NCI-H1436 treated with DMSO at 0.1 percent for 48 hours (cell line): ENCODE measurements at regions not wholly inside any gene's neighbourhood (a gene's known extent, or its start where the extent isn't known, plus 50 kb on each side); places are given as distances from the start of the nearest gene placed in this dataset.
"Not testable (repeated sequence)": the region's sequence is repeated elsewhere in the genome, so short reads cannot be mapped to it uniquely, and the experiment has no call there.

Experiments
- DNase-seq: peaks from one replicate; lab custom pipeline; 2025; lab: John Stamatoyannopoulos, UW

- no peak for DNase-seq
Measured at GRCh38 chr3:178097576-178097975, 438.7 kb upstream of the KCNMB2 start.

GRCh38 chr3:178099274-178099673, 437.0 kb upstream of the KCNMB2 start:
- DNase-seq: no peak

- DNase-seq: no peak
Measured at GRCh38 chr3:178099862-178100261, 436.4 kb upstream of the KCNMB2 start.

DNA sequence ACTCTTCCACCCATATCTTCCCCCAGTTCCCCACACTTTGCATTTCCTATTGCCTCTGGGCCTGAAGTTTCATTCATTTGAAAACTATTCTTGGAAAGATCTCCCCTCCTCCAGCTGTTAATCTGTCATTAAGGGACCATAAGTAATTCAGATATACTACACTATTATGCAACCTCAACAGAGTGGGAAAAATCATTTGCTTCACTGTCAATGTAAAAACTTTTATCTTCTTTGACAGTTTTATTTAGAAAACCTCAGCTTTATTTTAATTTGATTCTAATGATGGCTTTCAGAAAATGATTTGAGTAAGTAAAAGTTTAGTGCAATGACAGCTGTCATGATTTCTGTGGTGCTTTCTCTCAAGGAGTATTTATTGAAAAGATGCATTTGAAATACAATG, 435.3 kb upstream of the KCNMB2 start:
- no peak for DNase-seq

GRCh38 chr3:178103140-178103539, 433.1 kb upstream of the KCNMB2 start:
- no peak for DNase-seq

GRCh38 chr3:178107804-178108203, 428.4 kb upstream of the KCNMB2 start:
- no peak for DNase-seq

GRCh38 chr3:178109691-178110090, 426.5 kb upstream of the KCNMB2 start:
- DNase-seq: no peak

DNA sequence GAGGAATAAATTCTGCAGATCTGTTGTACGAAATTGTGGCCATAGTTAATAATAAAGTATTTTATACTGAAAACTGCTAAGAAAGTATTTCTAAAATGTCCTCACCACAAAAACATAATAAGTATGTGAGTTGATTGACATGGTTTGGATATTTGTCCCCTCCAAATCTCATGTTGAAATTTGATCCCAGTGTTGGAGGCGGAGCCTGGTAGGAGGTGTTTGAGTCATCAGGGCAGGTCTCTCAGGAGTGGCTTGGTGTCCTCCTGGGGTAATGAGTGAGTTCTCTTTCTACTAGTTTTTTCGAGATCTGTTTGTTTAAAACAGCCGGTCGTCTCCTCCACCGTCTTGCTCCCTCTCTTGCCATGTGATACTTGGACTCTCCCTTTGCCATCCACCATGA, 424.1 kb upstream of the KCNMB2 start:
- DNase-seq: no peak

- DNase-seq: not testable (repeated sequence)
Measured at GRCh38 chr3:178112552-178112951, 423.7 kb upstream of the KCNMB2 start.

- no peak for DNase-seq
Measured at GRCh38 chr3:178117641-178118040, 418.6 kb upstream of the KCNMB2 start.

GRCh38 chr3:178119608-178120295, 416.5 kb upstream of the KCNMB2 start:
- DNase-seq: not testable (repeated sequence)

GRCh38 chr3:178120367-178120766, 415.9 kb upstream of the KCNMB2 start:
- DNase-seq: no peak

DNA sequence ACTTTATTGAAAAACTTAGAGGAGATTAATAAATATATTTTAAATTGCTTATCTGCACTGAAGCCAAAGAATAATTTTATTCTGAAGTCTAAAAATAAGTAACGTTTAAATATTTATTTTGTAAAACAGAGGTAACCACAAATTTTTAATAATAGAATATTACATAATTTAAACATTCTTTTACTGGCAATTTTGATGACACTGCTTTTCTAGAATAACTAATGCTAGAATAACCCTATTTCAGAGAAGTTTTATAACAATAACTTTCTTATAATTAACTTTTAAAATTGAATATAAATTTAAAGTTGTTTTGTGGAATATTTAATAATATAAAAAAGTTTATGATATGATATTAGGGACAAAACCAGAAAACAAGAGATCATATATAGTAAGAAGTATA, 409.6 kb upstream of the KCNMB2 start:
- DNase-seq: no peak

DNA sequence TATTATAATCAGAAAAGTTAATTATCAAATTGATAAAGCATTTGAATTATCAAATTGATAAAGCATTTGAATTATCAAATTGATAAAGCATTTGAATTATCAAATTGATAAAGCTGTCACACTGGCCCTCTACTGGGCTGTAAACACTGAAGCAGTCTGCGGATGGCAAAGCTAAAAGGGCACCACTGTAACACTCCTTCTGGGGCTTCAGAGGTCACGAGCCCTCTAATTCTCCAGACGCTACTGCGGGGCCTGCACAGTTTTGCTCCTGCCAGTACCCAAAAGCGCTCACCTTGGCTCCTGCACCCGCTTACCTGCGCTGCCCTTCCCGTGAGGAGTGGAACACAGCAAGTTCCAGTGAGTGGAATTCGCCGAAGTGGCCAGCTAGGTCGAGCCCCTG, 409.0 kb upstream of the KCNMB2 start:
- DNase-seq: no peak

DNA sequence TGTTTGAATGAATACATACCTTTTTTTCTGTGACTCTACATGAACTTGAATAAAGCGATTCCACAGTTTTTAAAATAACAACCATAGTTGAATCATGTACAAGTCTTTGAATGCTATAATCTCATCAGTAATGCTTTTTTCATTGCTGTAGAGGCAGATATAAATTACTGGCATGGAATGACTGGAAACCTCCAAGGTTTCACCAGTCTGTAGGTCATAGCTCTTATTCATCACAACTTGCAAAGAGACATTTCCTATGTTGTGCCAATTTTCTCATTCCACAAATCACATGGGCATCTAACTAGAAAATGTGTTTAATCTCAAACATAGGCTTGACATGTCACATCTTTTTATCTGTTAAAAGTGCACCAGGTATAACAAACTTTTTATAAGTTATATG, 407.1 kb upstream of the KCNMB2 start:
- DNase-seq: no peak

DNA sequence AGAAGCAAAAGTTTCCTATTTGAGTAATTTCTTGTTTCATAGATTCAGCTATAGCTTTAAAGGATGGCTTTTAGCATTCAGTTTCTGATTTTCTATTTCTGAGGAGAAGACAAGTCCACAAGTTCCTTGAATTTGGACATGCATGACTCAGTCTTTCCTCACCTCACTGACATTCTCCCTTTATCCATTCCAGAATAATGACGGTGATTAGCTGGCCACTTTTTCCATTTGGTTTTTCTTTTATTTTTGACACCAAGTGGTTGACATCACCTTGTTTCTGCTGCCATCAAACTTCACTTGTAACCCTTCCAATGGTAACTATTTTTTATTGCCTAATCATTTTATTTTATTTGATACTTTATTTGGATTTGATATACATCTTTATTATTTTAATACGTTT, 404.4 kb upstream of the KCNMB2 start:
- DNase-seq: no peak

DNA sequence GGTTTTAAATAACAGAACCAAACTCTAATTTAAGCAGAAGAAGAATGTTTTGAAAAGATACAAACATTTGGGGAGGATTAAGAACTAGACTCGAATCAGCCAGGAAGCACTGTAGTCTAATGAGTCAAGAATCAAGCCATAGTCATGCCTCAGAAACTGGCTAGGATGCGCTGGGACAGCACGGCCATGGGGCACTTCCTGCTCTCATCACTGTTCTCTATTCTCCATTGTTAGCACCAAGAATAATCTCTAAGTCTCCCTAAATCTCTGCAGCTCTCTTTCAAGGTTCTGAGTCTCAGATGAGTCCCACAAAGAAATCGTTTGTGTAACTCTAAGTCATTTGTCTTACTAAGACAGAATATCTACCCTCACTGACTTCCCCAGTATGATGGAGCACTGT, 399.0 kb upstream of the KCNMB2 start:
- DNase-seq: no peak

DNA sequence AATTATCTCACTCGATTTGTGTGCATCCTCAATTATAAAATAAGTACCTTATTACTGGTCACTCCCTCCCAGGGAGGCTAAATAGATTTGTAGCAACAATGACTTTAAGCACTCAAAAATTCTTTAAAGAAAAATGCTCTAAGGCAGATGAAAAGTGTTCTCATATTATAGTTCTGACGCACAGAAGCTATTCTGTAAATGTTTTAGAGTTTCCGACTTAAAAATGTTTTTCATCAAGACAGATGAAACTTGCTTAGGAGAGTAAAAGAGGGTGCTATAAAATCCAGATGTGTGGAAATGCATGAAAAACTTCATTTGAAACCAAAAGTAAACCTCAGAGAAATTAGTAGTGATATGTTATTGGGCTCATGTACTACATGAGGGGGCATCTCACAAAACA, 398.4 kb upstream of the KCNMB2 start:
- DNase-seq: no peak

- no peak for DNase-seq
Measured at GRCh38 chr3:178139116-178139515, 397.1 kb upstream of the KCNMB2 start.

DNA sequence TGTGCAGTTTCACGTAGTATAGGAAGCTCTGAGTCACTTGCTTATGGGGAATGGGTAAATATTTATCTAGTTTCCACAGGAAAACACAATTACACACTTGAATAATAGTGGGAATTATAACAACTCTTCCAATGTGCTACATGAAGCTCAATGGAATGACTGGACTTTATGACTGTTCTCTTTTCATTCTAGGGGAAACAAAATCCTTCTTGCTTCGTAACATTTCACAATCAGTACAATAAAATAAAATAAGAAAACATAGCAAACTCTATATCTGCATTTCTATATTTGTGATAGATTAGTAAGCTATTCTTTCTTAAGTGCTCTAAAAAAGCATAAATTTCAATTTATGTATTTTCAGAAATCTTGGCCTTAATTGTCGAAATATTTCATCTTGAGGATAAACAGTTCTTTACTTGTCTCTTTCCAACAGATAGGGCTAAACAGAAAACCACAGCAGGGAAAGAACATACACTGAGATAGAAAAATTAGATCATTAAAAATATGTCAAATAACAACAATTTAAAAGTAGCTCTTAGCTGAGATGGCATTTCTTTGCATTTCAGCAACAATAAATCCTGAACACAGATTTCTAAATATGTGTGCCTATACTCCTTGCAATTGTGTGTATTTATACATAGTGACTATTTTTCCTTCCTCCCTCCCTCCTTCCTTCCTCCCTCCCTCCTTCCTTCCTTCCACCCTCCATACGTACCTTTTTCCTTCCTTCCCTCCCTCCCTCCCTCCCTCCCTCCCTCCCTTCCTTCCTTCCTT, 395.5 kb upstream of the KCNMB2 start:
- DNase-seq: no peak

DNA sequence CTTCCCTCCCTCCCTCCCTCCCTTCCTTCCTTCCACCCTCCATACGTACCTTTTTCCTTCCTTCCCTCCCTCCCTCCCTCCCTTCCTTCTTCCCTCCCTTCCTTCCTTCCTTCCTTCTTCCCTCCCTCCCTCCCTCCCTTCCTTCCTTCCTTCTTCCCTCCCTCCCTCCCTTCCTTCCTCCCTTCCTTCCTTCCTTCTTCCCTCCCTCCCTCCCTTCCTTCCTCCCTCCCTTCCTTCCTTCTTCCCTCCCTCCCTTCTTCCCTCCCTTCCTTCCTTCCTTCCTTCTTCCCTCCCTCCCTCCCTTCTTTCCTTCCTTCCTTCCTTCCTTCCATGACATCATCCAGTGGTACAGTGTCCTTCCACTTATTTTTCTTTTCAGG, 394.9 kb upstream of the KCNMB2 start:
- DNase-seq: not testable (repeated sequence)

DNA sequence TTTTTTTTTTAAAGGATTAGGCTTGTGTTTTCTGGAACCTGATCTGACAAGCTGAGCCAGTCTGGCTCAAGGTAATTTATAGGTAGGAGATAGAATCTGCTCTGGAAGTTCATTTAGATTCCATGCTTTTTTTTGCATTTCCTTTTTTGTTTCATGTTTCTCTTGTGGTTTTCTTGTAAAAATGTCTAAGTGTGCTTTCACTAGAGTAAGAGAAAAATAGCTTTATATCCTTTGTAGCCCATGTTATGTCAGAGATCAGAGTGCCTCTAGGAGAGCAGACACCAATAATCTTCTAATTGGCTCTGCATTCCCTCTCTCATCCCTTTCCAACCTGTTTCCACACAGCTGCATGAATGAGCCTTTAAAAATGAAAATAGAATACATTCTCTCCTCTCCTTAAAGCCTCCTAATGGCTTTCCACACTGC, 389.8 kb upstream of the KCNMB2 start:
- no peak for DNase-seq

DNA sequence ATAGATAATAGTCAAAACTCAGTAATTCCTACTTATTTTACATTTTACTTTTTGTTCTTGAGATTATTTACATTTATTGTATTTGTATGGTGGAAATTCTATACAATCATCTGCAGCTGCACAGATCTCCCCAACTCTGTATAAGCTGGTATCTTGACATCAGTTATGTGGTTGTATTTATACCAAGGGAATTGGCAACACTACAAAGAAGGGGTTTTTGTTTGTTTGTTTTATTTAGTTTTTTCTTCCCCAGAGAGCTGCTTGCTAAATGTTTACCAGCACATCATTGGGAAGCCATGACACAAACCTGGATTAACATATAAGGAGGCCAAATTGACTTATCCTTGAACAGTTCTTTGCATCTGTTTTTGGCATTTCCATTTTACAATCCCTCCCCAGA, 389.2 kb upstream of the KCNMB2 start:
- no peak for DNase-seq
